ENCODE measurements at regions not wholly inside any gene's neighbourhood (a gene's known extent, or its start where the extent isn't known, plus 50 kb on each side); places are given as distances from the start of the nearest gene placed in this dataset.

- WGBS, 2 donors: 44% methylated on average over 1 of the region's 1 CpG
- TF ChIP-seq CTCF (IDR thresholded peaks at IDR 0.05) (no peak), POLR2A (IDR thresholded peaks at IDR 0.05) (no peak)
Measured at GRCh38 chr7:17608114-17608833, 309.8 kb downstream of the AHR start.

GRCh38 chr7:17611611-17612010 lies 313.2 kb downstream of the AHR start:
- H3K9me3 ChIP-seq: no peaks in the 10 kb centered on the region
- no peaks in the 10 kb centered on the region for H3K36me3 ChIP-seq (ENCODE audit: low read depth, missing control alignments)
- H3K27ac ChIP-seq: no peak overlapping the region
- no peak for DNase-seq
- TF ChIP-seq CTCF (IDR thresholded peaks at IDR 0.05) (no peak), POLR2A (IDR thresholded peaks at IDR 0.05) (no peak)
- no peaks in the 10 kb centered on the region for H3K4me1 ChIP-seq
- no peaks in the 10 kb centered on the region for H3K27me3 ChIP-seq
- H3K4me3 ChIP-seq: no peak overlapping the region
- intact Hi-C loops (cut with DNase I; ENCODE audit: low total_unique reads): no loop called here
- WGBS, 2 donors: 85 to 86% methylated on average over 4 of the region's 4 CpGs

More at GRCh38 chr7:17608114-17608833, 309.8 kb downstream of the AHR start:
- H3K27ac ChIP-seq: no peak overlapping the region
- no peaks in the 10 kb centered on the region for H3K4me1 ChIP-seq
- no peaks in the 10 kb centered on the region for H3K27me3 ChIP-seq
- H3K9me3 ChIP-seq: no peaks in the 10 kb centered on the region
- no peak for DNase-seq
- no peak overlapping the region for H3K4me3 ChIP-seq
- H3K36me3 ChIP-seq (ENCODE audit: low read depth, missing control alignments): no peaks in the 10 kb centered on the region
- intact Hi-C loops (cut with DNase I; ENCODE audit: low total_unique reads): no loop called here

- 92 to 93% methylated on average over 1 to 2 of the region's 2 CpGs for WGBS, 2 donors
- Histone ChIP-seq H3K4me1 (no peaks in the 10 kb centered on the region), H3K4me3 (no peak overlapping the region), H3K36me3 (ENCODE audit: low read depth, missing control alignments) (no peaks in the 10 kb centered on the region), H3K27me3 (no peaks in the 10 kb centered on the region), H3K27ac (no peak overlapping the region), H3K9me3 (no peaks in the 10 kb centered on the region)
- no peak for DNase-seq
- intact Hi-C loops (cut with DNase I; ENCODE audit: low total_unique reads): no loop called here
- TF ChIP-seq CTCF (IDR thresholded peaks at IDR 0.05) (no peak), POLR2A (IDR thresholded peaks at IDR 0.05) (no peak)
Measured at GRCh38 chr7:17613338-17614041, 315.0 kb downstream of the AHR start.

- intact Hi-C loops (cut with DNase I; ENCODE audit: low total_unique reads): no loop called here
- TF ChIP-seq POLR2A (IDR thresholded peaks at IDR 0.05) (no peak), CTCF (IDR thresholded peaks at IDR 0.05) (no peak)
- no peaks in the 10 kb centered on the region for H3K27me3 ChIP-seq
- no peaks in the 10 kb centered on the region for H3K36me3 ChIP-seq (ENCODE audit: low read depth, missing control alignments)
- 87 to 95% methylated on average over 2 of the region's 2 CpGs for WGBS, 2 donors
- no peak overlapping the region for H3K4me3 ChIP-seq
- H3K27ac ChIP-seq: no peak overlapping the region
- H3K9me3 ChIP-seq: no peaks in the 10 kb centered on the region
- H3K4me1 ChIP-seq: no peaks in the 10 kb centered on the region
- DNase-seq: no peak
Measured at GRCh38 chr7:17617380-17617779, 318.9 kb downstream of the AHR start.
